Right lung (tissue), 2 donors: ENCODE measurements at regions not wholly inside any gene's neighbourhood (a gene's known extent, or its start where the extent isn't known, plus 50 kb on each side); places are given as distances from the start of the nearest gene placed in this dataset.
"Not testable (repeated sequence)": the region's sequence is repeated elsewhere in the genome, so short reads cannot be mapped to it uniquely, and the experiment has no call there.

Source experiments
- DNase-seq, 2 donors: peaks; one replicate each; pipeline ENCODE4 v3.0.0-alpha.2; 2013

- no peak for DNase-seq
Measured at GRCh38 chr14:83559721-83560120, 1970.2 kb upstream of the FLRT2 start.

DNA sequence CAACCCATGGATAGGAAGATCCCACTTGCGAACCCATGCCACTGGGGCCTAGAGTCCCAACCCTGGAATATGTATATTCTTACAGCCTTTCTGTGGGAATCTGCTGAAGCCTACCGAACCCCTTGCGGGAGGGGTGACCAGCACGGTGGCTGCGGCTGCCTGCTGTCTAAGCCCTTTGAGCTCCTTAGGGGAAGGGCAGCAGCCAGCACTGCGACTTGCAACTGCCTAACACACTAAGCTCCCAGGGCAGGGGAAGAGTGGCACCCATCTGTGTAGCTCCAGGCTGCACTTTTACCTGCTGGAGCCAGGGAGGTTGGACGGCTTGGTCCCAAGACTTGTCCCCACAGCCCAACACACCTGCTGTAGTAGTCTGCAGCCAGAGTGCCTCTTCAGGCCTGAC is 1968.7 kb upstream of the FLRT2 start:
- no peak for DNase-seq

DNA sequence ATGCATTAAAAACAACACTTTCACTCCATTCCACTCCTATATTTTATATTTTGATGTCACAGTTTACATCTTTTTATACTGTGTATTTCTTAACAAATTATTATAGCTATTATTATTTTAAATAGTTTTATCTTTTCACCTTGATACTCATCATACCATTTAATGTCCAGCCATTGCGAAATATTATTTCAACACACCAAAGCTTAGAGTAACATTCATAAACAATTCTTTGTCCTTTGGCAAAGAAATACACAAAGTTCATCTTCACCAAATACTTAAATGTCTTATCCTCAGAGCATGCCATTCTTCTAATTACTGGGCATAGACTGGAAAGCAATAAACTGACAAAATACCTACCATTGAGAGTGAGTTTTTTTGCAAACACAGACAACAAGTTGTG is 1963.4 kb upstream of the FLRT2 start:
- no peak for DNase-seq

DNA sequence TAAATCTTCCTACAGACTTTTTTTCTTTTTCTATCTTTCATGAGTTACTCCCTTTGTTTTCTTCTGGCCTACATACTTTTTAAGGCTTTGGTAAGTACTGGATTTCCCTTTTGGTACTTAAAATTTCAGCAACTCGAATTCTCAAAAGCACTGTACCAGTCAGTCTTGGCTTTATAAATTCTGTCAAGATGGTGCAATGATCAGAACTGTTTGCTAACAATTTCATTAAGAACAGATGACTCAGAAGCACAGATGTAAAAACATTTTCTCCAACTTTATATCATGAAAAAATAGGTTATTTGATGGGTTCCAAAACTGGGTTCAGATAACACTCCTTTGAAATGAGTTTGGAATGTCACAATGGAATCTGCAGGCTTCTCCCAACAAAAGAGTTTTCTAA is 1961.8 kb upstream of the FLRT2 start:
- DNase-seq, result no peak

DNA sequence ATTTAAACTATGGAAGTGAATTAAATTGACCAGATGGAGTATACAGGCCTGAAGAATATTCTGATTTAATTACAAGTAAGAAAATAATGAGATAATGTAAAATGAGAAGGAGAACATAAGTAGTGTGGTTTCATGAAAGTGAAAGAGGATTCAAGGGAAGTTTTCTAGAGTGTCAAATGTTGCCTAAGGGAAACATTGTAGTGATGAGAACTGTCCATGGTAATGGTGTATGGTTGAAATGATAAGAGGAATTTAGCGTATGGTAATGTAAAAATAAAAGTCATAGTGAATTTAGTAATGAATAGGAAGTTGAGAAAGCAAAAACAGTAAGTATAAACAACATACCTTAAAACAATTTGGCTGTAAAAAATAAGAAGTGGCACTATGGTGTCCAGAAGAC is 1954.6 kb upstream of the FLRT2 start:
- no peak for DNase-seq

- DNase-seq, result no peak
Measured at GRCh38 chr14:83583201-83583600, 1946.7 kb upstream of the FLRT2 start.

- DNase-seq, result no peak
Measured at GRCh38 chr14:83594874-83595273, 1935.1 kb upstream of the FLRT2 start.

GRCh38 chr14:83607682-83608081 is 1922.3 kb upstream of the FLRT2 start:
- DNase-seq, result no peak

GRCh38 chr14:83611491-83611890 is 1918.5 kb upstream of the FLRT2 start:
- no peak for DNase-seq

DNA sequence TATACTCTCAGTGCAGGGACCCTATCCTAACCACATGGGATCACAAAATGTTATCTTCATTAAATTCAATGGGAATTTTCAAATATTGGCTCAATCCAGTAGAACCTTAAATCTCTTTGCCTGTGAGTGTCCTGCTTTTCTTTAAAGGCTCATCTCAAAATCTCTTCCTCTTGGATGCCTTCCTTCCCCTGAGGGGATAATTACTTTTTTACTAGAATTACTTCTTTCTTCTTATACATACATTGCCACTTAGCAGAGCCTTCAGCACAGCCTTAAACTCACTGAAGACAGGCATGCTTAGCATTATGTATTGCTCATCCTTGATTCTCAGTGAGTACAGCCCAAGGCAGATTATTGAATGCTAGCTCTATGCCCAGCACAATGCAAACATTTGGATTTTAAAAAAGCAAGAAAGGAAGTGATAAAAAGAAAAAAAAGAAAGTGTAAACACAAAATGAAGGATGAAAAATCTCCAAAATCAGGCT is 1918.0 kb upstream of the FLRT2 start:
- DNase-seq, result no peak

DNA sequence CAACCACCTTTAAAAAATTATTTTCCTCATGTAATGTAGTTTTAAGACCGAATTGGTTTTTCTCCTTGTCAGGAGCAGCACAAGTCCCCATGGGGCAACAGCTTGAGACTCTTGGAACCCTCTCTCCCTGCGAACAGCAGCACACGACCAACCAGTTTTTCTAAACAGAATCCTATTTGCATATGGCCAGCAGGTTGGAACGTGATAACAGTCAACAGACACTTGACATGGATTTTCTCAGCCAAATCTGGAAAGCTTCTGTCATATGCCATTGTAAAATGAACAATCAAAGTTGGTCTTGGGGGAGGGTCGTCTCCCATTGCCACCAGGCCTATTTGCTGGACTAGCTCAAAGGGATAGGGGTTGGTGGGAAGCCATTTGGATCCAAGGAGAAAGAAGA is 1915.0 kb upstream of the FLRT2 start:
- DNase-seq, result no peak

GRCh38 chr14:83624541-83624940 is 1905.4 kb upstream of the FLRT2 start:
- no peak for DNase-seq

- DNase-seq, result no peak
Measured at GRCh38 chr14:83632375-83632774, 1897.6 kb upstream of the FLRT2 start.

- no peak for DNase-seq
Measured at GRCh38 chr14:83638748-83639504, 1891.0 kb upstream of the FLRT2 start.

- not testable (repeated sequence) for DNase-seq
Measured at GRCh38 chr14:83639505-83639875, 1890.5 kb upstream of the FLRT2 start.

DNA sequence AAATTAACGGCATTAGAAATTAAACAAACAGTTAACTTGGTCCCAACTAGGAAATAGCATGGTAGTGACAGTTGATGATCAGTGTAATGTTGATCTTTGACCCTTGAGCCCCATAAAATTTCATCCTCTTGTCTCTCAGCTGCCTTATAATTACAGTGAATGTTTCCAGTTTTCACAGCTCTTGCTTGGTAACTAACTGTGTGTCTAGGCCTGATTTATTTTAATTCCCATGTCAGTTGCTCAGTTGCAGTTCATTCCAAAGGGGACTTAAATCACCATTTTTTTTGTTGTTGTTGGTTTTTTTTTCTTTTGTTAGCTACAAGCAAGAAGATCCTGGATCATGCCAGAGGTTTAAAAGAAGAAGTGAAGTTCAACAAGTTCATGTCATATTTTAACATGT is 1883.7 kb upstream of the FLRT2 start:
- DNase-seq, result no peak

DNA sequence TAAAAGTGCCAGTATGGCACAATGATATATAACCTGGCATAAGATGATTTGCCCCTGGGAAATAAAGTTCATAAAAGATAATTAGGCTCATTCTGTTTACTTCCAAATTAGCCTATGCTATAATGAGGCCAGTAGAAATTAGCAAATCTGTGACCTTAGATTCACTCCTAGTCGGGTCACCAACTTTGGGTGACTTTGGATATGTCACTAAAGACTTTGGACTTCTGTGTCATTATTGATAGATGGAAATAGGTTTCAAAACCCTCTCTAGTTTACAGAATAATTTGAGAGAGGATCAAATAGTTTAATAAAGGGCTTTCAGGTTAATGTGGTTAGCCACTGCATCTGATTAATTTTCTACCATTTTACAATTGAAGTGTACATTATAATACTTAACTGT is 1869.3 kb upstream of the FLRT2 start:
- DNase-seq, result no peak

GRCh38 chr14:83664389-83664788 is 1865.6 kb upstream of the FLRT2 start:
- DNase-seq, result no peak

GRCh38 chr14:83689265-83689664 is 1840.7 kb upstream of the FLRT2 start:
- no peak for DNase-seq

DNA sequence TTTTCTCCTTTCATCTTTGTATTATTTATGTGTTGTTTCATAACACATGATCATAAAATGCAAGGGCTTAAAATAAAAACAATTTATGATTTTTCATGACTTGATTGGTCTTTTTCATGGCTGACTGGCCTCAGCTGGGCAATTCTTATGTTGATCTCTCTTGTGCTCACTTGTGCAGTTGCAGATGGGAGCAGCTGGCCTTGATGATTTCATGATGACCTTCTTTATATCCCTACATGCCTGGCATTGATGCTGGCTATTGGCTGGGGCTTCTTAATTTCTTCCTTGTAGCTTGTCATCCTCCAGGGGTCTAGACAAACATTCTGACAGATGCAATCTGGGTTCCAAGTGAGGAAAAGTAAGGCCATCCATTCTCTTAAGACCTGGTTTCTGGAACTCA is 1832.8 kb upstream of the FLRT2 start:
- peak; percentile 58 to 74 for DNase-seq

DNA sequence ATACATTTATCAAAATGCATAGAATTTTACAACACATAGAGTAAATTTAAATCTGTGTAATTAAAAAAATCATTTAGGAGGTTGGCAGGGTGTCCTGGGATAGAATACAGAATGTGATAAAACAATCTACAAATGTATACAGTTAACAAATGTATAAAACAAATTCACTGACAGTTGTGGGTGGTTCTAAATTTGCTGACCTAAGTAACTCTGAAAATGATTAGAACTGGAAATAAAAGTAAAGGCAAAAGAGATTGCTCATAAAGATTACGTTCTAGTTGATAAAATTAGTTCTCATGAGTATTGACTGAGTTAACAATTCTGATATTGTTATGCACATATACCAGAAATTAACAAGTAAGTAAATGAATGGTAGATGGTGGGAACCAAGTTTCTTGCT is 1827.3 kb upstream of the FLRT2 start:
- no peak for DNase-seq

GRCh38 chr14:83706231-83706954 is 1823.6 kb upstream of the FLRT2 start:
- no peak for DNase-seq

DNA sequence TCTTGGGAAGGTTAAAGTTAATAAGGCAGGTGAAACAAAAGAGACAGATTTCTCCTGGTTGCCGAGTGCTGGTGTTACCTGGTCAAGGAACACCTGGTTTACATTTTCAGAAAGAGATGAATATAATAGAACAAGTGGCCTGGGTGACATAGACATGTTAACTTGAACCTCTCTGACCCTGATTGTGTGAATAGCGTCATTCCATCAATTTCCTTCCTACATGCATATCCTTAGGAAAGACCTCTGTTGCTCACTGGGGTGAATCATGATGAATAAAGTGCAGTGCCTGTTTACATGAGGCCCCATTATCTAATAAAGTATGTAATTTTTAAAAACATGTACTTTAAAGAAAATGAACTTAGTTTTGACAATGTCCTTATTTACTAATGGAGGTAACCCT is 1822.9 kb upstream of the FLRT2 start:
- DNase-seq, result no peak

GRCh38 chr14:83709116-83709515 is 1820.8 kb upstream of the FLRT2 start:
- DNase-seq, result no peak
